Thymus (tissue), 11 donors: ENCODE measurements at regions not wholly inside any gene's neighbourhood (a gene's known extent, or its start where the extent isn't known, plus 50 kb on each side); places are given as distances from the start of the nearest gene placed in this dataset.
"Not testable (repeated sequence)": the region's sequence is repeated elsewhere in the genome, so short reads cannot be mapped to it uniquely, and the experiment has no call there.

Experiments used
- DNase-seq, 9 donors: peaks; one replicate each; pipeline ENCODE4 v3.0.0-alpha.2; 2013; ENCODE audit warnings: low spot score in 9 of 9, low read depth in 6 of 9, missing footprints in 1 of 9
- H3K27ac ChIP-seq, 2 donors: one replicate each; pipeline ENCODE4 v1.5.1; 2013; ENCODE audit warnings: control low read depth in 1 of 2, low read depth in 1 of 2, low read length in 1 of 2, mild to moderate bottlenecking in 1 of 2, moderate library complexity in 1 of 2
- H3K27me3 ChIP-seq, 2 donors: one replicate each; pipeline ENCODE4 v1.5.1; 2013; ENCODE audit warnings: low read length in 1 of 2; ENCODE audit not compliant: control insufficient read depth in 2 of 2, insufficient read depth in 1 of 2
- H3K36me3 ChIP-seq, 2 donors: one replicate each; pipeline ENCODE4 v1.5.1; 2013; ENCODE audit warnings: low read length in 1 of 2, mild to moderate bottlenecking in 1 of 2, moderate library complexity in 1 of 2; ENCODE audit not compliant: control insufficient read depth in 2 of 2, insufficient read depth in 2 of 2
- H3K4me1 ChIP-seq, 2 donors: one replicate each; pipeline ENCODE4 v1.5.1; 2013; ENCODE audit warnings: low read length in 2 of 2; ENCODE audit not compliant: control insufficient read depth in 2 of 2, insufficient read depth in 2 of 2
- H3K4me3 ChIP-seq, 2 donors: one replicate each; pipeline ENCODE4 v1.5.1; 2013; ENCODE audit warnings: low read length in 2 of 2, control low read depth in 1 of 2, mild to moderate bottlenecking in 1 of 2
- H3K9me3 ChIP-seq, 2 donors: one replicate each; pipeline ENCODE4 v1.5.1; 2013; ENCODE audit warnings: low read length in 1 of 2, mild to moderate bottlenecking in 1 of 2; ENCODE audit not compliant: control insufficient read depth in 2 of 2, insufficient read depth in 1 of 2
- WGBS: extraction: QIAGEN DNeasy Blood & Tissue Kit; methylation state at CpG from one replicate; pipeline ENCODE4 v1.1.7; 2013; 5-methylcytosine and 5-hydroxymethylcytosine counted together
- donor health status: healthy.

DNA sequence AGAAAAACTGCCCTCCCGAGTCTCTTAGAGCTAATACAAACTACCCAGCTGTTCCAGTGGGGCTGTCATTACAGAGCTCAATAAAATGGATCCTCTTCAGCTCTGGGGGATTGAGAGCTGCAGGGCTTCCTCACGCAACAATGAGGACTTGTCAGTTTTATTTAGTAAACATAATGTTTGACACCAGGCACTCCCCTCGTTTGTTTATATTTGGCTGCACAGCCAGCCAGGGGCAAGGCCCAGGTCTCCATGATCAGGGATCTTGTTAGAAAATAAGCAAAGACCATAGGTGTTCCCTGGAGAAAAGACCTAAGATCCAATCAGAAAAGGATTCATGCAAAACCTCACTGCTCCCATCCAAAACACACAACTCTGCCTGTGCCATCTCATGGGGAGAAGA, 158.2 kb downstream of the C1D start:
- H3K27ac ChIP-seq: no peak overlapping the region
- 92% methylated on average over 3 of the region's 3 CpGs for WGBS
- no peak overlapping the region for H3K4me3 ChIP-seq
- no peaks in the 10 kb centered on the region for H3K36me3 ChIP-seq
- DNase-seq: no peak
- H3K9me3 ChIP-seq: no peaks in the 10 kb centered on the region
- H3K4me1 ChIP-seq: no peaks in the 10 kb centered on the region
- H3K27me3 ChIP-seq: no peaks in the 10 kb centered on the region

DNA sequence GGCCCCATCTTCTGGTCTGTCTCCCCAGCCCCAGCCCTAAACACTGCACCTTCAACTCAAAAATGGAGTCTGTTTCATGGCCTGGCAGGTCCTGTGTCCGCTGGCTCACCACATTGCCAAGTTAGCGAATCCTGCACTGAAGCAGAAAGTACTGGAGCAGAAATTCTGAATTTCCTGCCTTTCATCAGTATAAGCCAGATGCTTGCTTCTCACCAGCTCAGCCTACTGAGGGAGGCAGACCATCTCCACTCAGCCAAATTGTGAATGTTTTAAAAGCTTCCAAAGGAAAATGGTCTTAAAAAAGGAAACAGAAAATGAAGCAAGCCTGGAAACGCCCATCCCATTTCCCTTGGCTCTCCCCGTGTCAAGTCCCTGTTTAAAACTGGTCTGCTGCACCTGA, 157.8 kb downstream of the C1D start:
- Histone ChIP-seq H3K9me3 (no peaks in the 10 kb centered on the region), H3K36me3 (no peaks in the 10 kb centered on the region), H3K27ac (no peak overlapping the region), H3K27me3 (no peaks in the 10 kb centered on the region), H3K4me1 (no peaks in the 10 kb centered on the region), H3K4me3 (no peak overlapping the region)
- 91% methylated on average over 4 of the region's 4 CpGs for WGBS
- DNase-seq: no peak

DNA sequence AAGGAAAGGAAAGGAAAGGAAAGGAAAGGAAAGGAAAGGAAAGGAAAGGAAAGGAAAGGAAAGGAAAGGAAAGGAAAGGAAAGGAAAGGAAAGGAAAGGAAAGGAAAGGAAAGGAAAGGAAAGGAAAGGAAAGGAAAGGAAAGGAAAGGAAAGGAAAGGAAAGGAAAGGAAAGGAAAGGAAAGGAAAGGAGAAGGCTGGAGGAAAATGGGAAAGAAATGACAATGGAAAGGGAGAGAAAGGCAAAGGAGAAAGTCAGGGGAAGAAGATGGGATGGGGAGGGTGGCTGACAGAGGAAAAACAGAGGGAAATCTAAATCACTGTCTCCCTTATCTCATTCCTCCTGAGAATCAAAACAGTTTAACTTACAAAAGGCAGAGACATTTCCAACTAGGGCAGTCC, 156.3 kb downstream of the C1D start:
- not testable (repeated sequence) for H3K27me3 ChIP-seq, H3K4me3 ChIP-seq, H3K36me3 ChIP-seq, H3K9me3 ChIP-seq, DNase-seq, H3K4me1 ChIP-seq, H3K27ac ChIP-seq

DNA sequence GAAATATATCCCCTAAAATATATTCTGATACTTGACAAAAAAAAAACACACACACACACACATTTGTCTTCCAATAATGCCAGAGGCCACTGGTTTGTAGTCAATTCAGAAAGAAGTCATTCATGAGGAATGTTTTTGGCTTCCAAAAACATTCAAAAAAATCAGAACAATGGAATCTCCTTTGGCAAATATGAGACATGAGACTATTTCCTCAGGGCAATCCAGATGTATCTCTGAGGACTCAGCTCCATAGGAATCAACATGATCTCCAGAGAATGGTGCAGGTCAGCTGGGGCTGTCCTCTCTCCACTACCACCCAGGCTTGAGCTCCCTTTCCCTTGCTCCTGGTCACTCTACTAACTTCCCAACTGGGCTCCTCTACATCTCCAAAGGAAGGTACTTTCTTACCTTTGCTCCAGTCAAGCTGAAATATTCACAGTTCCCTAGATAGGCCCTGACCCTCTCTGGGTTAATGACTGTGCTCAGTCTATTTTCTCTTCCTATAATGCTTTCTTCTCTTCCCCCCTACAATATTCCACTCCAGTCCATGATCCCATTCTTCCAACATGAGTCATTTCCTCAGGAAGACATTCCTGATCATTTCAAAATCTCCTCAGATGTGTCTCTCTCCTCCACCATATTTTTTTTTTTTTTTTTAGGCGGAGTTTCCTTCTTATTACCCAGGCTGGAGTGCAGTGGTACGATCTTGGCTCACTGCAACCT, 145.3 kb downstream of the C1D start:
- Histone ChIP-seq H3K27me3 (no peaks in the 10 kb centered on the region), H3K4me3 (no peak overlapping the region), H3K4me1 (no peaks in the 10 kb centered on the region), H3K9me3 (no peaks in the 10 kb centered on the region), H3K36me3 (no peaks in the 10 kb centered on the region), H3K27ac (no peak overlapping the region)
- 95% methylated on average over 2 of the region's 2 CpGs for WGBS
- no peak for DNase-seq

DNA sequence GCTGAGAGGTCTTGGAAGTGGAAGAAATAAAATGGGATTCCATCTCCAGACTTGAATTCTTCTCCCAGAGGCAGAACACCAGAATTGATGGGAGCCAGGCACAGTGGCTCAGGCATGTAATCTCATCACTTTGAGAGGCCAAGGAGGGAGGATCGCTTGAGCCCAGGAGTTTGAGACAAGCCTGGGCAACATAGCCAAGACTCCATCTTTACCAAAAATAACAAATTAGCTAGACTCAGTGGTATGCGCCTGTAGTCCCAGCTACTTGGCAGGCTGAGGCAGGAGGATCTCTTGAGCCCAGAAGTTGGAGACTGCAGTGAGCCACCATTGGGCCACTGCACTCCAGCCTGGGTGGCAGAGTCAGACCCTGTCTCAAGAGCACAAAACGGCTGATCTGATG, 144.3 kb downstream of the C1D start:
- Histone ChIP-seq H3K27ac (no peak overlapping the region), H3K27me3 (no peaks in the 10 kb centered on the region), H3K36me3 (no peaks in the 10 kb centered on the region), H3K4me1 (no peaks in the 10 kb centered on the region), H3K9me3 (no peaks in the 10 kb centered on the region), H3K4me3 (no peak overlapping the region)
- DNase-seq: no peak
- WGBS: 96% methylated on average over 3 of the region's 3 CpGs

DNA sequence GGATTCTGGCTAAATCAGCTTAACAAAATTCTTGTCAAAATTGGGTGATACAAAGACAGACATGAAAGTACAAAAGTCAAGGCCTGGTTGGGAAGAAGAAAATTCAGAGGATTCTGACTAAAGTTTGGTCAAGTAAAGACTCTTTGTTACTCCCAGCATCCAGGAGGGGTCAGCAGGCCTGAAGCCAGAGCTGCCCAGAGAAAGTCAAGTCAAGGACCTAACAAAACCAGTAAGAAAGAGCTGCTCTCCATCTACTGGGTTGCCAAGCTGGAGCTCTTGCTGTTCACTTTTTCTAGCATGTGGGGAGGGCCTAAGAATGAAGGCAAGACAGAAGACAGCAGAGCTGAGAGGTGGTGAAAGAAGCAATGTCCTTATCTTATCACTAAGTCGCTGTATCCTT, 143.3 kb downstream of the C1D start:
- H3K9me3 ChIP-seq: no peaks in the 10 kb centered on the region
- no peak for DNase-seq
- no peaks in the 10 kb centered on the region for H3K36me3 ChIP-seq
- no peak overlapping the region for H3K4me3 ChIP-seq
- WGBS: 100% methylated on average over 1 of the region's 1 CpG
- H3K27ac ChIP-seq: no peak overlapping the region
- H3K4me1 ChIP-seq: no peaks in the 10 kb centered on the region
- no peaks in the 10 kb centered on the region for H3K27me3 ChIP-seq

DNA sequence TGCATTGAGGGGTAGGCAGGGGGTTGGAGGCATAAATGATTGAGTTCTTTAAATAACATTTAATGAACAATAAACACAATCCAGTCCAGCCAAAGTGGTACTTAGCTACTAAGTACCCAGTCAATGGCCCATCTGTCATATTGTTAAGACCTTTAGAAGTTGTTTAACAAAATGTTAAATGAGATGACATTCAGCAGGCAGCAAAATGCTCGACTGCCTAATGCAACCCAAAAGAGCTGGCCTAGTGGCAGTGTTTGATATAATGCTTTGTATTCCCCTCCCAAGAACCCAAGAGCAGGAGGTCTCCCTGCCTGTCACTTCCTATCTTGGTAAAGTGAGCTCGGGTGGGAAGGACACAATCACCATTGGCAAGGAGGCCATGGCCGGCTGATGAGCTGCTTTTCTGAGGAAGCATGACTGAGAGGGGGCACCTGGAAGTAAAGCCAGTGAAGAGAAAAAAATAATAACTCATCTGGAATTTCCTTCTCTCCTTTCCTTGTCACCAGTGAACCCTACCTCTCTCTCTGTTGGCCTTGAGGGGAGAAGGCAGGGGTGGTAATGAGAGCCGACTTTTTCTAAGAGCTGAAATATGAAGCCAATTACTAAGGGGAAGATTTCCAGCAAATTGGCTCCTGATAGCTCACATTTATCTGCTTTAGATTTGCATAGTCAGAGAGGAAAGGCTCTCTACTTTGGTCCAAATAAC, 140.6 kb downstream of the C1D start:
- Histone ChIP-seq H3K27ac (no peak overlapping the region), H3K36me3 (no peaks in the 10 kb centered on the region), H3K4me3 (no peak overlapping the region), H3K27me3 (no peaks in the 10 kb centered on the region), H3K9me3 (no peaks in the 10 kb centered on the region), H3K4me1 (no peaks in the 10 kb centered on the region)
- WGBS: 88% methylated on average over 4 of the region's 4 CpGs
- DNase-seq: no peak

DNA sequence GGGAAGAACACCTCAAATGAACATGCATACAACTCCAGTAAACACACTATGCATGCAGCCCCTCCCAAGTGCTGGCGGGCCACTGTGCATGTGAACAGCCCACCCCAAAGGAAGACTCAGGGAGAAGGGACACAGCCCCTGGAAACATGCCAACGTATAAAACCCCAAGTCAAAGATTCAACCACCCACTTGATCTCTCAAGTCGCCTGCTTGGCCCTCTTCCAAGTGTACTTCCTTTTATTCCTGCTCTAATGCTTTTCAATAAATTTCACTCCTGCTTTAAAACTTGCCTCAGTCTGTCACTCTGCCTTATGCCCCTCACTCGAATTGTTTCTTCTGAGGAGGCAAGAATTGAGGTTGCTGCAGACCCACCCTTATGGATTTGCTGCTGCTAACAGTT, 139.1 kb downstream of the C1D start:
- Histone ChIP-seq H3K4me3 (no peak overlapping the region), H3K27me3 (no peaks in the 10 kb centered on the region), H3K27ac (no peak overlapping the region), H3K4me1 (no peaks in the 10 kb centered on the region), H3K36me3 (no peaks in the 10 kb centered on the region), H3K9me3 (no peaks in the 10 kb centered on the region)
- WGBS: 34% methylated on average over 4 of the region's 4 CpGs
- DNase-seq: no peak

DNA sequence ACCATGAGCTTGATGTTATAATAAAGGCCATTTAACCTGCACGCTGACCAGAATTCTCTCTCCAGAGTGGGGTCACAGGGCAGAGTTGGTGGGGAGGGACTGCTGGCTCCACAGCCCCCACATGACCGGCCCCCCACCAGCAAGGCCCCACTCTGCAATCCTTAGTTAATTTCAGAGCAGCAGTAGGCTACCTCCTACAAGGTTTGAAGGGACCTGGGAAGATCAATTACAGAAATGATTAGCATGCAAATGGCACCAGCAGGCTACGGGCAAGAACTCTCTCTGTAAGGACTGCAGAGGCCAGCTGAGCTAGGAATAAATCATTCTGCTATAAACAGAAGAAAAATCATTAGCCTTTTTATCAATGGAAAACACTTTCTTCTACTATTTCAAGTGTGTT, 135.3 kb downstream of the C1D start:
- DNase-seq: no peak
- no peak overlapping the region for H3K27ac ChIP-seq
- H3K27me3 ChIP-seq: no peaks in the 10 kb centered on the region
- no peaks in the 10 kb centered on the region for H3K4me1 ChIP-seq
- no peaks in the 10 kb centered on the region for H3K9me3 ChIP-seq
- H3K4me3 ChIP-seq: no peak overlapping the region
- no peaks in the 10 kb centered on the region for H3K36me3 ChIP-seq
- WGBS: 90% methylated on average over 3 of the region's 3 CpGs
